PC-3 (cell line): ENCODE measurements at regions not wholly inside any gene's neighbourhood (a gene's known extent, or its start where the extent isn't known, plus 50 kb on each side); places are given as distances from the start of the nearest gene placed in this dataset.
"Not testable (repeated sequence)": the region's sequence is repeated elsewhere in the genome, so short reads cannot be mapped to it uniquely, and the experiment has no call there.

Source experiments
- ATAC-seq: fragments of 200-7000 bp; cut with Tn5 transposase; 2 replicates; pipeline ENCODE4 v1.9.1; 2020; ENCODE audit warnings: mild to moderate bottlenecking, moderate library complexity
- BruUV-seq: library from RNA; stranded (reverse); fragments of 400-500 nt; replicated peaks from 2 replicates; lab custom pipeline; 2021; lab: Mats Ljungman, UMichigan
- CTCF ChIA-PET: fragments of 300-600 bp; sonication (Branson Sonifier 250); formaldehyde crosslinking; loops from one replicate; lab custom pipeline; 2022; ENCODE audit warnings: antibody characterized with exemption; lab: Charles Lee
- POLR2A ChIA-PET: fragments of 300-600 bp; sonication (Branson Sonifier 250); formaldehyde crosslinking; loops from one replicate; lab custom pipeline; 2022; ENCODE audit warnings: antibody characterized with exemption; ENCODE audit not compliant: unreplicated experiment; lab: Charles Lee
- DNase-seq: peaks from one replicate; pipeline ENCODE4 v3.0.0-alpha.2; 2015
- H2AFZ ChIP-seq: fragments of 300-600 bp; sonication (generic); 2 replicates; pipeline ENCODE4 v1.6.0; 2016; ENCODE audit warnings: antibody characterized with exemption, low read length
- H3F3A ChIP-seq: fragments of 300-600 bp; sonication (generic); one replicate; pipeline ENCODE4 v1.6.0; 2017; ENCODE audit warnings: antibody characterized with exemption, low read length, control low read depth, mild to moderate bottlenecking; ENCODE audit not compliant: unreplicated experiment
- H3K27ac ChIP-seq: fragments of 300-600 bp; sonication (generic); 2 replicates; pipeline ENCODE4 v1.5.1; 2016; ENCODE audit warnings: mild to moderate bottlenecking, low read length
- H3K27me3 ChIP-seq: fragments of 300-600 bp; sonication (generic); 2 replicates; pipeline ENCODE4 v1.6.1; 2016; ENCODE audit warnings: low read length, mixed read lengths
- H3K36me3 ChIP-seq: fragments of 300-600 bp; sonication (generic); 2 replicates; pipeline ENCODE4 v1.6.1; 2016; ENCODE audit warnings: low read depth, mixed run types, low read length, mixed read lengths
- H3K4me1 ChIP-seq: fragments of 300-600 bp; sonication (generic); 2 replicates; pipeline ENCODE4 v1.5.1; 2016; ENCODE audit warnings: low read length; ENCODE audit not compliant: insufficient read depth
- H3K4me2 ChIP-seq: fragments of 300-600 bp; sonication (generic); 2 replicates; pipeline ENCODE4 v1.6.0; 2016; ENCODE audit warnings: low read length
- H3K4me3 ChIP-seq: fragments of 300-600 bp; sonication (generic); 2 replicates; pipeline ENCODE4 v1.5.1; 2016; ENCODE audit warnings: mild to moderate bottlenecking, low read length, mixed read lengths
- H3K79me2 ChIP-seq: fragments of 300-600 bp; sonication (generic); 2 replicates; pipeline ENCODE4 v1.6.1; 2017; ENCODE audit warnings: low read length, mixed read lengths
- H3K9ac ChIP-seq: fragments of 300-600 bp; sonication (generic); 2 replicates; pipeline ENCODE4 v1.6.0; 2016; ENCODE audit warnings: mild to moderate bottlenecking, low read length
- H3K9me2 ChIP-seq: fragments of 300-600 bp; sonication (generic); replicated peaks from 2 replicates; pipeline ENCODE4 v1.6.1; 2016; ENCODE audit warnings: mixed run types, low read length, mixed read lengths
- H3K9me3 ChIP-seq: fragments of 300-600 bp; sonication (generic); 2 replicates; pipeline ENCODE4 v1.6.1; 2016; ENCODE audit warnings: low read length, mixed read lengths
- H4K20me1 ChIP-seq: fragments of 300-600 bp; sonication (generic); 2 replicates; pipeline ENCODE4 v1.6.1; 2016; ENCODE audit warnings: low read length, mixed read lengths
- CTCF ChIP-seq: fragments of 300-600 bp; sonication (generic); conservative IDR thresholded peaks from 2 replicates; pipeline ENCODE4 v1.5.1; 2017; ENCODE audit warnings: antibody characterized with exemption, low read depth, mild to moderate bottlenecking, low read length
- EZH2 ChIP-seq: fragments of 300-600 bp; sonication (generic); IDR thresholded peaks from one replicate; pipeline ENCODE4 v1.6.1; 2017; ENCODE audit warnings: antibody characterized with exemption, mild to moderate bottlenecking, low read length; ENCODE audit not compliant: unreplicated experiment
- EZH2phosphoT487 ChIP-seq: fragments of 300-600 bp; sonication (generic); IDR thresholded peaks from 2 replicates; pipeline ENCODE4 v1.6.1; 2018; ENCODE audit warnings: mild to moderate bottlenecking, antibody characterized with exemption, low read length, borderline replicate concordance
- intact Hi-C: fragments of 100-400 bp; cut with micrococcal nuclease; formaldehyde crosslinking; loops from 2 replicates; pipeline ENCODE4 v1.9.0; 2023

- no peaks in the 10 kb centered on the region for H3K79me2 ChIP-seq
- no peak overlapping the region for H2AFZ ChIP-seq
- no peak overlapping the region for H3K4me2 ChIP-seq
- H3K27me3 ChIP-seq, result no peaks in the 10 kb centered on the region
- ChIA-PET CTCF (no interaction called here), POLR2A (no interaction called here)
- no TSS peak for BruUV-seq
- no peaks in the 10 kb centered on the region for H3F3A ChIP-seq
- no peaks in the 10 kb centered on the region for H4K20me1 ChIP-seq
- intact Hi-C loops, result no loop called here
- ATAC-seq (no peak), DNase-seq (peak; percentile 33)
- no peak for TF ChIP-seq EZH2
- no peak for TF ChIP-seq EZH2phosphoT487
- TF ChIP-seq CTCF, result no peak
- no peak overlapping the region for H3K4me3 ChIP-seq
- no peaks in the 10 kb centered on the region for H3K9me3 ChIP-seq
- H3K36me3 ChIP-seq, result no peaks in the 10 kb centered on the region; the same call in 1 of the 2 replicates
- H3K4me1 ChIP-seq, result no peaks in the 10 kb centered on the region
- H3K9ac ChIP-seq, result no peak overlapping the region
- H3K27ac ChIP-seq, result no peak overlapping the region
- H3K9me2 ChIP-seq, result no peaks in the 10 kb centered on the region
Measured at GRCh38 chr15:53193149-53193548, 403.0 kb upstream of the ONECUT1 start.

- ChIA-PET POLR2A (no interaction called here), CTCF (no interaction called here)
- Histone ChIP-seq H3K9me2 (no peaks in the 10 kb centered on the region), H3K9me3 (no peaks in the 10 kb centered on the region), H3K36me3 (no peaks in the 10 kb centered on the region), H4K20me1 (no peaks in the 10 kb centered on the region), H2AFZ (no peak overlapping the region), H3K27ac (no peak overlapping the region), H3F3A (no peaks in the 10 kb centered on the region), H3K9ac (no peak overlapping the region), H3K27me3 (no peaks in the 10 kb centered on the region), H3K4me2 (no peak overlapping the region), H3K4me1 (no peaks in the 10 kb centered on the region), H3K4me3 (no peak overlapping the region), H3K79me2 (no peaks in the 10 kb centered on the region)
- no peak for ATAC-seq
- no TSS peak for BruUV-seq
- no peak for TF ChIP-seq EZH2phosphoT487
- no peak for TF ChIP-seq CTCF
- no peak for TF ChIP-seq EZH2
- intact Hi-C loops, result no loop called here
- DNase-seq, result no peak
Measured at GRCh38 chr15:53189860-53190259, 399.7 kb upstream of the ONECUT1 start.

- CTCF ChIA-PET, H2AFZ ChIP-seq, POLR2A ChIA-PET, BruUV-seq, H3F3A ChIP-seq, H3K36me3 ChIP-seq, H3K9me3 ChIP-seq, H3K79me2 ChIP-seq, H3K27me3 ChIP-seq, DNase-seq, H3K4me2 ChIP-seq, ATAC-seq, intact Hi-C loops, H3K4me1 ChIP-seq, H3K27ac ChIP-seq, H3K4me3 ChIP-seq, H3K9ac ChIP-seq, H4K20me1 ChIP-seq, H3K9me2 ChIP-seq: not testable (repeated sequence)
Measured at GRCh38 chr15:53183449-53183848, 393.3 kb upstream of the ONECUT1 start.
